MG63 (cell line): ENCODE measurements at regions not wholly inside any gene's neighbourhood (a gene's known extent, or its start where the extent isn't known, plus 50 kb on each side); places are given as distances from the start of the nearest gene placed in this dataset.
"Not testable (repeated sequence)": the region's sequence is repeated elsewhere in the genome, so short reads cannot be mapped to it uniquely, and the experiment has no call there.

ENCODE experiments used
- DNase-seq: peaks from one replicate; pipeline ENCODE4 v3.0.0-alpha.2; 2020
- H3K27me3 ChIP-seq: fragments of 250-450 bp; sonication (Bioruptor Pico); 2 replicates; pipeline ENCODE4 v1.5.1; 2020; ENCODE audit warnings: mild to moderate bottlenecking, moderate library complexity
- H3K36me3 ChIP-seq: fragments of 250-450 bp; sonication (Bioruptor Pico); 2 replicates; pipeline ENCODE4 v1.5.1; 2020; ENCODE audit warnings: mild to moderate bottlenecking, moderate library complexity
- H3K4me3 ChIP-seq: fragments of 250-450 bp; sonication (Bioruptor Pico); 2 replicates; pipeline ENCODE4 v1.5.1; 2020; ENCODE audit warnings: mild to moderate bottlenecking, moderate library complexity
- H3K9me3 ChIP-seq: fragments of 250-450 bp; sonication (Bioruptor Pico); 2 replicates; pipeline ENCODE4 v1.5.1; 2020; ENCODE audit warnings: mild to moderate bottlenecking, moderate library complexity

- H3K27me3 ChIP-seq: no peaks in the 10 kb centered on the region
- H3K4me3 ChIP-seq: no peak overlapping the region
- no peaks in the 10 kb centered on the region for H3K36me3 ChIP-seq
- H3K9me3 ChIP-seq: no peaks in the 10 kb centered on the region
- DNase-seq: no peak
Measured at GRCh38 chr1:29390075-29390474, 153.8 kb downstream of the PTPRU start.

GRCh38 chr1:29389533-29390041 is 153.3 kb downstream of the PTPRU start:
- no peaks in the 10 kb centered on the region for H3K36me3 ChIP-seq
- no peaks in the 10 kb centered on the region for H3K9me3 ChIP-seq
- H3K4me3 ChIP-seq: no peak overlapping the region
- DNase-seq: no peak
- H3K27me3 ChIP-seq: no peaks in the 10 kb centered on the region

- Histone ChIP-seq H3K4me3 (no peak overlapping the region), H3K9me3 (no peaks in the 10 kb centered on the region), H3K27me3 (no peaks in the 10 kb centered on the region), H3K36me3 (no peaks in the 10 kb centered on the region)
- no peak for DNase-seq
Measured at GRCh38 chr1:29388884-29389283, 152.6 kb downstream of the PTPRU start.

GRCh38 chr1:29388170-29388569 is 151.8 kb downstream of the PTPRU start:
- no peak for DNase-seq
- Histone ChIP-seq H3K27me3 (no peaks in the 10 kb centered on the region), H3K4me3 (no peak overlapping the region), H3K9me3 (no peaks in the 10 kb centered on the region), H3K36me3 (no peaks in the 10 kb centered on the region)

- Histone ChIP-seq H3K4me3 (no peak overlapping the region), H3K27me3 (no peaks in the 10 kb centered on the region), H3K9me3 (no peaks in the 10 kb centered on the region), H3K36me3 (no peaks in the 10 kb centered on the region)
- no peak for DNase-seq
Measured at GRCh38 chr1:29387210-29387609, 150.9 kb downstream of the PTPRU start.

GRCh38 chr1:29386453-29386852 is 150.1 kb downstream of the PTPRU start:
- not testable (repeated sequence) for DNase-seq, H3K27me3 ChIP-seq, H3K4me3 ChIP-seq, H3K36me3 ChIP-seq, H3K9me3 ChIP-seq

GRCh38 chr1:29385966-29386365 is 149.6 kb downstream of the PTPRU start:
- no peaks in the 10 kb centered on the region for H3K27me3 ChIP-seq
- no peak overlapping the region for H3K4me3 ChIP-seq
- H3K36me3 ChIP-seq: no peaks in the 10 kb centered on the region
- H3K9me3 ChIP-seq: no peaks in the 10 kb centered on the region
- no peak for DNase-seq

GRCh38 chr1:29384496-29385015 is 148.2 kb downstream of the PTPRU start:
- Histone ChIP-seq H3K9me3 (peaks cover 8% of the 10 kb centered on the region), H3K27me3 (no peaks in the 10 kb centered on the region), H3K4me3 (no peak overlapping the region), H3K36me3 (no peaks in the 10 kb centered on the region)
- no peak for DNase-seq

- peaks cover 14% of the 10 kb centered on the region for H3K9me3 ChIP-seq
- no peaks in the 10 kb centered on the region for H3K27me3 ChIP-seq
- H3K36me3 ChIP-seq: no peaks in the 10 kb centered on the region
- peak; percentile 58 for DNase-seq
- no peak overlapping the region for H3K4me3 ChIP-seq
Measured at GRCh38 chr1:29383746-29384371, 147.5 kb downstream of the PTPRU start.

GRCh38 chr1:29382851-29383745 is 146.8 kb downstream of the PTPRU start:
- Histone ChIP-seq H3K4me3 (no peak overlapping the region), H3K36me3 (no peaks in the 10 kb centered on the region), H3K9me3 (peaks cover 22% of the 10 kb centered on the region), H3K27me3 (no peaks in the 10 kb centered on the region)
- no peak for DNase-seq

- DNase-seq: no peak
- H3K27me3 ChIP-seq: no peaks in the 10 kb centered on the region
- H3K4me3 ChIP-seq: no peak overlapping the region
Measured at GRCh38 chr1:29381426-29381825, 145.1 kb downstream of the PTPRU start.

GRCh38 chr1:29380532-29380931 is 144.2 kb downstream of the PTPRU start:
- peaks cover 32% of the 10 kb centered on the region for H3K9me3 ChIP-seq
- no peak overlapping the region for H3K4me3 ChIP-seq
- H3K27me3 ChIP-seq: no peaks in the 10 kb centered on the region
- H3K36me3 ChIP-seq: no peaks in the 10 kb centered on the region
- DNase-seq: no peak

More at GRCh38 chr1:29381426-29381825, 145.1 kb downstream of the PTPRU start:
- peaks cover 30% of the 10 kb centered on the region for H3K9me3 ChIP-seq
- no peaks in the 10 kb centered on the region for H3K36me3 ChIP-seq

- Histone ChIP-seq H3K9me3 (peaks cover 33% of the 10 kb centered on the region), H3K27me3 (no peaks in the 10 kb centered on the region), H3K4me3 (no peak overlapping the region), H3K36me3 (no peaks in the 10 kb centered on the region)
- DNase-seq: no peak
Measured at GRCh38 chr1:29379443-29380073, 143.2 kb downstream of the PTPRU start.
